ENCODE measurements at regions not wholly inside any gene's neighbourhood (a gene's known extent, or its start where the extent isn't known, plus 50 kb on each side); places are given as distances from the start of the nearest gene placed in this dataset.

- H3K4me1 Mint-ChIP-seq (ENCODE audit: unreplicated experiment), result no peaks in the 10 kb centered on the region
- H3K9me3 Mint-ChIP-seq (ENCODE audit: unreplicated experiment), result no peaks in the 10 kb centered on the region
- no peak for TF ChIP-seq CTCF (IDR thresholded peaks at IDR 0.05; ENCODE audit: unreplicated experiment)
- no peaks in the 10 kb centered on the region for H3K27me3 Mint-ChIP-seq (ENCODE audit: unreplicated experiment)
- no peak overlapping the region for H3K27ac Mint-ChIP-seq (ENCODE audit: unreplicated experiment)
- no peaks in the 10 kb centered on the region for H3K36me3 Mint-ChIP-seq (ENCODE audit: low read depth, unreplicated experiment)
- DNase-seq (ENCODE audit: low spot score), result no peak
- no peak overlapping the region for H3K4me3 Mint-ChIP-seq (ENCODE audit: unreplicated experiment)
Measured at GRCh38 chr18:1495387-1495786, 590.7 kb downstream of the ADCYAP1 start.

- no peak for TF ChIP-seq CTCF (IDR thresholded peaks at IDR 0.05; ENCODE audit: unreplicated experiment)
- H3K36me3 Mint-ChIP-seq (ENCODE audit: low read depth, unreplicated experiment), result no peaks in the 10 kb centered on the region
- no peak overlapping the region for H3K4me3 Mint-ChIP-seq (ENCODE audit: unreplicated experiment)
- no peaks in the 10 kb centered on the region for H3K9me3 Mint-ChIP-seq (ENCODE audit: unreplicated experiment)
- H3K4me1 Mint-ChIP-seq (ENCODE audit: unreplicated experiment), result no peaks in the 10 kb centered on the region
- no peaks in the 10 kb centered on the region for H3K27me3 Mint-ChIP-seq (ENCODE audit: unreplicated experiment)
- H3K27ac Mint-ChIP-seq (ENCODE audit: unreplicated experiment), result no peak overlapping the region
- DNase-seq (ENCODE audit: low spot score), result no peak
Measured at GRCh38 chr18:1496096-1496495, 591.4 kb downstream of the ADCYAP1 start.

DNA sequence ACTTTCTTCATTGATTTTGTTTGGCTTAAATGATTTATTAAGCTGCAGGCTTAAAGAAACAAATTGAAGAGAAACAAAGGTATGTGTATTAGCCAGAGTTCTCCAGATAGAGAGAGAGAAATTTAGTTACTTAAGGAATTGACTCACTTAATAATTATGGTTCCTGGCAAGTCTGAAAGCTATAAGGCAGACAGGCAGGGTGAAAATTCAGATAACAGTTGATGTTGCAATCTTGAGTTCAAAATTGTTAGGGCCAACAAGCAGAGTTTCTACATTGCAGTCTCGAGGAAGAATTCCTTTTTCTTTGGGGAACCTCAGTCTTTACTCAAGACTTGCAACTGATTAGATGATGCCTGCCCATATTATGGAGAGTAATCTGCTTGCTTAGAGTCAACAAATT is 593.5 kb downstream of the ADCYAP1 start:
- H3K9me3 Mint-ChIP-seq (ENCODE audit: unreplicated experiment), result no peaks in the 10 kb centered on the region
- H3K4me3 Mint-ChIP-seq (ENCODE audit: unreplicated experiment), result no peak overlapping the region
- no peak for TF ChIP-seq CTCF (IDR thresholded peaks at IDR 0.05; ENCODE audit: unreplicated experiment)
- H3K27ac Mint-ChIP-seq (ENCODE audit: unreplicated experiment), result no peak overlapping the region
- H3K27me3 Mint-ChIP-seq (ENCODE audit: unreplicated experiment), result no peaks in the 10 kb centered on the region
- no peaks in the 10 kb centered on the region for H3K36me3 Mint-ChIP-seq (ENCODE audit: low read depth, unreplicated experiment)
- H3K4me1 Mint-ChIP-seq (ENCODE audit: unreplicated experiment), result no peaks in the 10 kb centered on the region
- no peak for DNase-seq (ENCODE audit: low spot score)

GRCh38 chr18:1499265-1499664 is 594.6 kb downstream of the ADCYAP1 start:
- H3K9me3 Mint-ChIP-seq (ENCODE audit: unreplicated experiment), result no peaks in the 10 kb centered on the region
- no peak overlapping the region for H3K4me3 Mint-ChIP-seq (ENCODE audit: unreplicated experiment)
- no peak for TF ChIP-seq CTCF (IDR thresholded peaks at IDR 0.05; ENCODE audit: unreplicated experiment)
- no peak overlapping the region for H3K27ac Mint-ChIP-seq (ENCODE audit: unreplicated experiment)
- H3K27me3 Mint-ChIP-seq (ENCODE audit: unreplicated experiment), result peaks cover 1% of the 10 kb centered on the region
- H3K4me1 Mint-ChIP-seq (ENCODE audit: unreplicated experiment), result no peaks in the 10 kb centered on the region
- DNase-seq (ENCODE audit: low spot score), result no peak
- H3K36me3 Mint-ChIP-seq (ENCODE audit: low read depth, unreplicated experiment), result no peaks in the 10 kb centered on the region

DNA sequence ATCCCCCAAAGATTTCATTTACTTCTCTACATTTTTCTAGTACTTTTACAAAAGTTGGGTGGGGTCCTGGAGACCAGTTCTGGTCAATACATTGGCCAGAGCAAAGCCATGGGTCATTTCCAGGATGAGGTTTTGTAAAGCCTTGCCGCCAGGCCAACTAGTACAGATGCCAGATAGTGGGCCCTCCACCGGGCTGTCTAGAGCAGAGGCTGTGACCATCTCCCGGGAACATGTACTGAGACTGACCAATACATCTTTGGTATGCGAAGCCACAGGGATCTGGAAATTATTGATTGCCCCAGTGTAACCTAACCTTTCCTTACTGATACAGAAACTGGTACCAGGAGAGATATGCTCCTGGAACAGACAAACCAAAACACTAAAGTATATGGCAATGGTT is 599.2 kb downstream of the ADCYAP1 start:
- no peaks in the 10 kb centered on the region for H3K9me3 Mint-ChIP-seq (ENCODE audit: unreplicated experiment)
- no peak for DNase-seq (ENCODE audit: low spot score)
- H3K36me3 Mint-ChIP-seq (ENCODE audit: low read depth, unreplicated experiment), result no peaks in the 10 kb centered on the region
- H3K4me3 Mint-ChIP-seq (ENCODE audit: unreplicated experiment), result no peak overlapping the region
- no peaks in the 10 kb centered on the region for H3K4me1 Mint-ChIP-seq (ENCODE audit: unreplicated experiment)
- H3K27me3 Mint-ChIP-seq (ENCODE audit: unreplicated experiment), result peaks cover 1% of the 10 kb centered on the region
- TF ChIP-seq CTCF (IDR thresholded peaks at IDR 0.05; ENCODE audit: unreplicated experiment), result no peak
- H3K27ac Mint-ChIP-seq (ENCODE audit: unreplicated experiment), result no peak overlapping the region
